NCI-H524 treated with DMSO at 0.1 percent for 48 hours (cell line): ENCODE measurements at regions not wholly inside any gene's neighbourhood (a gene's known extent, or its start where the extent isn't known, plus 50 kb on each side); places are given as distances from the start of the nearest gene placed in this dataset.

ENCODE experiments used
- DNase-seq: peaks from one replicate; lab custom pipeline; 2025; lab: John Stamatoyannopoulos, UW

GRCh38 chr4:37737466-37737865 lies 51.3 kb upstream of the RELL1 start:
- no peak for DNase-seq
